HCT116 (cell line): ENCODE measurements at regions not wholly inside any gene's neighbourhood (a gene's known extent, or its start where the extent isn't known, plus 50 kb on each side); places are given as distances from the start of the nearest gene placed in this dataset.

Experiments used
- ATAC-seq: fragments of 200-7000 bp; cut with Tn5 transposase; 2 replicates; pipeline ENCODE4 v1.9.1; 2020; ENCODE audit warnings: mild to moderate bottlenecking, moderate library complexity
- BruUV-seq: library from RNA; stranded (reverse); fragments of 400-500 nt; replicated peaks from 2 replicates; lab custom pipeline; 2021; lab: Mats Ljungman, UMichigan
- CTCF ChIA-PET: fragments of 300-600 bp; sonication (Branson Sonifier 250); formaldehyde crosslinking; loops from one replicate; lab custom pipeline; 2021; ENCODE audit warnings: antibody characterized with exemption; lab: Charles Lee
- POLR2A ChIA-PET: fragments of 300-600, 350-600 bp; sonication (Branson Sonifier 250); formaldehyde crosslinking; loops from one replicate; lab custom pipeline; 2021; ENCODE audit warnings: antibody characterized with exemption; lab: Charles Lee
- RAD21 ChIA-PET, 2 experiments: fragments of 300-600 bp; sonication (Branson Sonifier 250); formaldehyde crosslinking; loops; one replicate each; lab custom pipeline; 2023; ENCODE audit warnings: low total read pairs in 2 of 2; ENCODE audit not compliant: uncharacterized antibody in 2 of 2, unreplicated experiment in 2 of 2, low non-redundant PET in 1 of 2; lab: Charles Lee
- DNase-seq: peaks from one replicate; pipeline ENCODE4 v3.0.0-alpha.2; 2010; ENCODE audit warnings: low read depth, low spot score
- H2AFZ ChIP-seq: fragments of 200-600 bp; shearing (Covaris generic), sonication (generic); 2 replicates; pipeline ENCODE4 v1.6.1; 2017; ENCODE audit warnings: low read depth, mixed run types, mixed read lengths, antibody characterized with exemption, low read length; ENCODE audit not compliant: poor library complexity, severe bottlenecking
- H3K27ac ChIP-seq: 2 replicates; pipeline ENCODE4 v1.5.1; 2012; ENCODE audit warnings: low read depth, low read length
- H3K27me3 ChIP-seq: fragments of 200-600 bp; sonication (generic); 2 replicates; pipeline ENCODE4 v1.6.1; 2016; ENCODE audit warnings: mixed run types, low read length, mixed read lengths; ENCODE audit not compliant: insufficient read depth
- H3K36me3 ChIP-seq, 2 experiments: fragments of 200-500 bp in 1 of 2; fragments of 200-600 bp in 1 of 2; sonication (Bioruptor generic) in 1 of 2; sonication (generic) in 1 of 2; 2 replicates each; pipeline versions ENCODE4 v1.5.1 to v1.6.1; 2014 to 2016; ENCODE audit warnings: low read length in 2 of 2, inconsistent platforms in 1 of 2, mixed read lengths in 1 of 2, mixed run types in 1 of 2; ENCODE audit not compliant: insufficient read depth in 2 of 2, control insufficient read depth in 1 of 2
- H3K4me1 ChIP-seq, 2 experiments: fragments of 200-600 bp in 1 of 2; sonication (generic) in 1 of 2; 2 replicates each; pipeline versions ENCODE4 v1.5.1 to v1.6.1; 2012 to 2017; ENCODE audit warnings: low read length in 2 of 2, inconsistent platforms in 1 of 2, mild to moderate bottlenecking in 1 of 2, mixed read lengths in 1 of 2, mixed run types in 1 of 2, moderate library complexity in 1 of 2; ENCODE audit not compliant: insufficient read depth in 2 of 2, control insufficient read depth in 1 of 2
- H3K4me2 ChIP-seq: fragments of 200-600 bp; sonication (generic); 2 replicates; pipeline ENCODE4 v1.6.1; 2017; ENCODE audit warnings: mixed run types, low read length, mixed read lengths
- H3K4me3 ChIP-seq, 2 experiments: fragments of 200-600 bp in 1 of 2; sonication (generic) in 1 of 2; replicated peaks in 1 of 2; 2 replicates each; pipeline ENCODE4 v1.5.1; 2011 to 2016; ENCODE audit warnings: low read length in 2 of 2, control low read depth in 1 of 2, low read depth in 1 of 2, mild to moderate bottlenecking in 1 of 2, mixed read lengths in 1 of 2, mixed run types in 1 of 2
- H3K79me2 ChIP-seq: fragments of 200-600 bp; sonication (generic); 2 replicates; pipeline ENCODE4 v1.6.1; 2017; ENCODE audit warnings: mild to moderate bottlenecking, mixed run types, low read length, moderate library complexity, mixed read lengths; ENCODE audit not compliant: insufficient read depth
- H3K9ac ChIP-seq: fragments of 200-600 bp; sonication (generic); 2 replicates; pipeline ENCODE4 v1.6.1; 2016; ENCODE audit warnings: low read length, mixed read lengths
- H3K9me2 ChIP-seq: fragments of 200-600 bp; sonication (generic), shearing (Covaris generic); 2 replicates; pipeline ENCODE4 v1.6.1; 2017; ENCODE audit warnings: mixed run types, mild to moderate bottlenecking, moderate library complexity; ENCODE audit not compliant: insufficient read depth
- H3K9me3 ChIP-seq, 2 experiments: fragments of 200-500 bp in 1 of 2; fragments of 200-600 bp in 1 of 2; sonication (Bioruptor generic) in 1 of 2; sonication (generic) in 1 of 2; 2 replicates each; pipeline ENCODE4 v1.6.1; 2014 to 2017; ENCODE audit warnings: low read length in 2 of 2, mixed read lengths in 2 of 2, inconsistent platforms in 1 of 2, low read depth in 1 of 2, mild to moderate bottlenecking in 1 of 2, mixed run types in 1 of 2, moderate library complexity in 1 of 2; ENCODE audit not compliant: control insufficient read depth in 1 of 2, insufficient read depth in 1 of 2
- H4K20me1 ChIP-seq: fragments of 200-600 bp; sonication (generic), shearing (Covaris generic); 2 replicates; pipeline ENCODE4 v1.6.1; 2017; ENCODE audit warnings: mixed run types, mild to moderate bottlenecking, moderate library complexity; ENCODE audit not compliant: insufficient read depth
- ATF3 ChIP-seq: IDR thresholded peaks from 2 replicates; pipeline ENCODE4 v1.6.1; 2012
- CBX3 ChIP-seq: IDR thresholded peaks from 2 replicates; pipeline ENCODE4 v1.6.1; 2012; ENCODE audit warnings: low read depth
- CEBPB ChIP-seq: IDR thresholded peaks from 2 replicates; pipeline ENCODE4 v1.6.1; 2012; ENCODE audit warnings: low read depth
- EGR1 ChIP-seq: IDR thresholded peaks from 2 replicates; pipeline ENCODE4 v1.6.1; 2012; ENCODE audit warnings: low read depth
- ELF1 ChIP-seq: IDR thresholded peaks from 2 replicates; pipeline ENCODE4 v1.6.1; 2012; ENCODE audit warnings: low read depth, borderline replicate concordance
- EZH2 ChIP-seq: fragments of 200-600 bp; sonication (generic); IDR thresholded peaks from 2 replicates; pipeline ENCODE4 v1.6.1; 2017; ENCODE audit warnings: antibody characterized with exemption, mixed run types
- EZH2phosphoT487 ChIP-seq: fragments of 200-600 bp; IDR thresholded peaks from 2 replicates; pipeline ENCODE4 v1.6.1; 2018; ENCODE audit warnings: antibody characterized with exemption, borderline replicate concordance
- FOSL1 ChIP-seq: IDR thresholded peaks from 2 replicates; pipeline ENCODE4 v1.6.1; 2012; ENCODE audit warnings: low read depth
- MAX ChIP-seq: IDR thresholded peaks from 2 replicates; pipeline ENCODE4 v1.6.1; 2012
- RAD21 ChIP-seq: IDR thresholded peaks from 2 replicates; pipeline ENCODE4 v1.6.1; 2012; ENCODE audit warnings: low read depth, mild to moderate bottlenecking
- REST ChIP-seq: IDR thresholded peaks from 2 replicates; pipeline ENCODE4 v1.6.1; 2012; ENCODE audit warnings: low read depth
- SIN3A ChIP-seq: IDR thresholded peaks from 2 replicates; pipeline ENCODE4 v1.6.1; 2012; ENCODE audit warnings: low read depth
- SRF ChIP-seq: IDR thresholded peaks from 2 replicates; pipeline ENCODE4 v1.6.1; 2012; ENCODE audit warnings: low read depth
- YY1 ChIP-seq: IDR thresholded peaks from 2 replicates; pipeline ENCODE4 v1.6.1; 2011; ENCODE audit warnings: low read length, low read depth, moderate library complexity, mild to moderate bottlenecking; ENCODE audit not compliant: insufficient replicate concordance; ENCODE audit errors: extremely low read depth
- ZFX ChIP-seq: fragments of 450-650 bp; IDR thresholded peaks from 2 replicates; pipeline ENCODE4 v1.6.1; 2017
- ZNF274 ChIP-seq: fragments of 200-500 bp; sonication (Bioruptor generic); IDR thresholded peaks from 2 replicates; pipeline ENCODE4 v1.6.1; 2014; ENCODE audit warnings: mild to moderate bottlenecking, low read depth, low read length, inconsistent platforms
- intact Hi-C: fragments of 100-400 bp; cut with micrococcal nuclease; formaldehyde crosslinking; loops from 2 replicates; pipeline ENCODE4 v1.10.0; 2022

DNA sequence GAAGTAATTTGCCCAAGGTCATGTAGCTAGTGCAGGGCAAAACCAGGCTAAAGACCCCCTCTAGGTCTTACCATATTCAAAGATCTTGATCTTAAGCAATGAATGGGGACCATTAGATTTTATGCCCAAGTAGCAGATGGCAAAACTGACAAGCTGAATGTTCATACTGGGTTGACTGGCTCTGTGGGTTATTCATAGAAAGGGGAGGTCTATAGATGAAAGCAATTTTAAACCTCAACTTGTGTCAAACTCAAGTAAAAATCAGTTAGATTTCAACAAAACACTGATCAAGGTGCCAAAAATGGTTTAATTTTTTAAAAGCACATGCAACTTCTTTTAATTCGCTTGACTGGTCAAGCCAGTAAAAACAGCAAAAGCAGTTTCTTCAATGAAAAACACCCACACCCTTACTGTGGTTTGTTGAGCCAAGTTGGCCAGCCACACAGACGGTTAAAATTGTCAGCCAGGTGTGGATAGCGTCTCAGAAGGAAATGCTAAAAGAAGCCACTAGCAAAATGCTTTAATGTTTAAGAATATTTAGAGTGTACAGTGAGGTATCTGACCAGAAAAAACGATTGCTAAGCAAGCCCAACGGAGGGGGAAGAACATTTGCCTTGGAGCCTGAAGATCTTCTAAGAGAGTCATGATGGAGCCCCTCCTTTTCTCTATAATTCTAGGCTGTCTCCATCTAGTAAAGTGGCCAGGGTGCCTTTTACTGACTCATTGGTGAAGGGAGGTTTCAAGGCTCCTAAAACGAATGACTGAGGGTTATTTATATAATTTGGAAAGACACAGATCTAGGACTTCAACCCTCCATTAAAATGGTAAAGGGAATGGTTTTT lies 539.6 kb upstream of the CLINT1 start:
- H3K79me2 ChIP-seq, result no peaks in the 10 kb centered on the region
- no peak overlapping the region for H3K4me2 ChIP-seq
- H3K4me3 ChIP-seq, result no peak overlapping the region
- no TSS peak for BruUV-seq
- ChIA-PET POLR2A (no interaction called here), RAD21 (no interaction called here)
- H3K27me3 ChIP-seq, result peaks cover 18% of the 10 kb centered on the region; the same call in 1 of the 2 replicates
- no peaks in the 10 kb centered on the region for H4K20me1 ChIP-seq
- H3K4me1 ChIP-seq, result no peaks in the 10 kb centered on the region; a peak in 1 of 4 replicates
- no peak overlapping the region for H2AFZ ChIP-seq
- H3K9ac ChIP-seq, result no peak overlapping the region
- ATAC-seq (no peak), DNase-seq (no peak)
- H3K9me3 ChIP-seq, result no peaks in the 10 kb centered on the region
- H3K36me3 ChIP-seq, result no peaks in the 10 kb centered on the region
- H3K9me2 ChIP-seq, result no peaks in the 10 kb centered on the region
- TF ChIP-seq YY1, result no peak
- TF ChIP-seq, all 23 proteins: peak for 0
- H3K27ac ChIP-seq, result no peak overlapping the region
- intact Hi-C loops, result no loop called here
- CTCF ChIA-PET, result no interaction called here

- intact Hi-C loops, result no loop called here
- no TSS peak for BruUV-seq
- CTCF ChIA-PET, result no interaction called here
These were observed 538.3 kb upstream of the CLINT1 start for GRCh38 chr5:158397278-158397677.

More at GRCh38 chr5:158397278-158397677, 538.3 kb upstream of the CLINT1 start:
- no peaks in the 10 kb centered on the region; a peak in 1 of 4 replicates for H3K4me1 ChIP-seq
- no peaks in the 10 kb centered on the region for H3K36me3 ChIP-seq
- H3K4me3 ChIP-seq, result no peak overlapping the region
- H3K79me2 ChIP-seq, result no peaks in the 10 kb centered on the region
- H3K9me2 ChIP-seq, result no peaks in the 10 kb centered on the region
- RAD21 ChIA-PET, result no interaction called here
- DNase-seq, result no peak
- no peak overlapping the region for H3K4me2 ChIP-seq
- no peak overlapping the region for H3K27ac ChIP-seq
- H2AFZ ChIP-seq, result no peak overlapping the region
- H3K27me3 ChIP-seq, result peaks cover 23% of the 10 kb centered on the region; the same call in 1 of the 2 replicates
- no peak overlapping the region for H3K9ac ChIP-seq
- POLR2A ChIA-PET, result no interaction called here
- no peaks in the 10 kb centered on the region for H4K20me1 ChIP-seq
- ATAC-seq, result no peak
- no peak for TF ChIP-seq EGR1
- no peak for TF ChIP-seq RAD21
- TF ChIP-seq EZH2phosphoT487, result no peak
- no peak for TF ChIP-seq CBX3
- TF ChIP-seq EZH2, result no peak
- no peak for TF ChIP-seq REST
- no peak for TF ChIP-seq YY1
- no peak for TF ChIP-seq ELF1
- TF ChIP-seq CEBPB, result no peak
- TF ChIP-seq ZFX, result no peak
- TF ChIP-seq SRF, result no peak
- TF ChIP-seq ZNF274, result no peak
- TF ChIP-seq FOSL1, result no peak
- no peak for TF ChIP-seq ATF3
- no peak for TF ChIP-seq SIN3A
- no peak for TF ChIP-seq MAX
- TF ChIP-seq, all 23 proteins: peak for 0
- no peaks in the 10 kb centered on the region for H3K9me3 ChIP-seq
